HG03442 (cell line): ENCODE measurements at regions not wholly inside any gene's neighbourhood (a gene's known extent, or its start where the extent isn't known, plus 50 kb on each side); places are given as distances from the start of the nearest gene placed in this dataset.

Experiments used
- ATAC-seq: cut with Tn5 transposase; IDR thresholded peaks from one replicate; pipeline ENCODE4 v1.9.1; 2021; ENCODE audit warnings: mild to moderate bottlenecking, moderate library complexity; ENCODE audit not compliant: unreplicated experiment

GRCh38 chrY:8656101-8656500 lies 681.2 kb upstream of the TSPY4 start:
- ATAC-seq = no peak

GRCh38 chrY:8656515-8656914 lies 680.7 kb upstream of the TSPY4 start:
- ATAC-seq = no peak

GRCh38 chrY:8659721-8660120 lies 677.5 kb upstream of the TSPY4 start:
- ATAC-seq = no peak

GRCh38 chrY:8673896-8674295 lies 663.4 kb upstream of the TSPY4 start:
- ATAC-seq = no peak

- no peak for ATAC-seq
Observed at GRCh38 chrY:8677336-8677935, 659.8 kb upstream of the TSPY4 start.

- ATAC-seq = no peak
Observed at GRCh38 chrY:8687154-8687553, 650.1 kb upstream of the TSPY4 start.

- ATAC-seq = no peak
Observed at GRCh38 chrY:8690901-8691685, 646.2 kb upstream of the TSPY4 start.

GRCh38 chrY:8698571-8698970 lies 638.7 kb upstream of the TSPY4 start:
- no peak for ATAC-seq

GRCh38 chrY:8705636-8706300 lies 631.5 kb upstream of the TSPY4 start:
- ATAC-seq = no peak

- ATAC-seq = no peak
Observed at GRCh38 chrY:8712296-8712695, 625.0 kb upstream of the TSPY4 start.

GRCh38 chrY:8715226-8715625 lies 622.0 kb upstream of the TSPY4 start:
- no peak for ATAC-seq

GRCh38 chrY:8726616-8727015 lies 610.6 kb upstream of the TSPY4 start:
- no peak for ATAC-seq

- ATAC-seq = no peak
Observed at GRCh38 chrY:8729971-8730370, 607.3 kb upstream of the TSPY4 start.

- ATAC-seq = no peak
Observed at GRCh38 chrY:8741343-8742069, 595.8 kb upstream of the TSPY4 start.

GRCh38 chrY:8764184-8764583 lies 573.1 kb upstream of the TSPY4 start:
- no peak for ATAC-seq

- no peak for ATAC-seq
Observed at GRCh38 chrY:8781184-8781890, 555.9 kb upstream of the TSPY4 start.

- no peak for ATAC-seq
Observed at GRCh38 chrY:8794561-8794960, 542.7 kb upstream of the TSPY4 start.

- no peak for ATAC-seq
Observed at GRCh38 chrY:8804317-8804716, 532.9 kb upstream of the TSPY4 start.

GRCh38 chrY:8807648-8808408 lies 529.4 kb upstream of the TSPY4 start:
- no peak for ATAC-seq

GRCh38 chrY:8808611-8809010 lies 528.7 kb upstream of the TSPY4 start:
- no peak for ATAC-seq
